GM21786 (cell line): ENCODE measurements at regions not wholly inside any gene's neighbourhood (a gene's known extent, or its start where the extent isn't known, plus 50 kb on each side); places are given as distances from the start of the nearest gene placed in this dataset.
"Not testable (repeated sequence)": the region's sequence is repeated elsewhere in the genome, so short reads cannot be mapped to it uniquely, and the experiment has no call there.

Experiments used
- ATAC-seq: cut with Tn5 transposase; IDR thresholded peaks from one replicate; pipeline ENCODE4 v1.9.1; 2021; ENCODE audit not compliant: unreplicated experiment

DNA sequence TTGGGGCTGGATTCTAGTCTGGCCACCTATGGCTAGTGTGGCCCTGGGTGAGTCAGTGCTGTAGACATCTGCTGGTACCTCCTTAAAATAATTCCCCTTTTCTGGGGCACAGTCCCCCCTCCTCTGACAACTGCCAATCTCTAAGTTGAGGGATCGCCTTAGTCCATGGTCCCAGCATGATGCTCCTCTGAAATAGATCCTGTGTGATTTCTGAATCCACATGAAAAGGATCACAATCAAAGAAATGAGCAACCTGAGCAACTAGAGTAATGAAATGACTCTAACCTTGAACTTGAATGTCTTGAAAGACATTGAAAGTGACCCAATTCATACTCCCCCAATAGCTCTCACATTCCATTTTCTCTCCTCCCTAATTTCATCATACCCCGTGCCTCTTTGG is 332.5 kb downstream of the VRK1 start:
- no peak for ATAC-seq

DNA sequence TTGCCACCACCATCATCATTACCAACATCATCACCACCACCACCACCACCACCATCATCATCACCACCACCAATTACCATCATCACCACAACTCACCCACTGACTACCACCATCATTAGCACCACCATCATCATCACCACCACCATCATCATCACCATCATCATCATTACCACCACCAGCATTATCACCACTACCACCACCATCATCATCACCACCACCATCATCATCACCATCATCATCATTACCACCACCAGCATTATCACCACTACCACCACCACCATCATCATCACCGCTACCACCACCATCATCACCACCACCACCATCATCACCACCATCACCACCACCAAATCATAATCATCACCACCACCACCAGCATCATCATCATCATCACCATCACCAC is 338.7 kb downstream of the VRK1 start:
- ATAC-seq: not testable (repeated sequence)

DNA sequence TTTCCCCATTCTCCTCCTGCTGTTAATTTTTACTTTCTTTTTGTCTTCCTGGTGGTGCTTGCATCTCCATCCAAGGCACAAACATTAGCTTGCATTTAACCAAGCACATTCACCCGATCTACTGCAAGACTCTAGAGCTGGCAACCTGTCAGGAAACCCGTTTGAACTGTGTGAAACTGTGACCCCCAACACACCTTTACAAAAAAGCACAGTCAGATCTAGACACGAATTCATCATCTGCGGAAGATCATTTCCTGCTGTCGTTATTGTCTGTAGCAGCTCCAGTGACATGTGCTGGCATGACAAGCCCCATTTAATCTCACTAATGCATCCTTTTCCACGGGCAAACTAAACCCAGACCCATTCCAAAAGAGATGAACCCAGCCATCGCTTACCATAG is 340.5 kb downstream of the VRK1 start:
- ATAC-seq: no peak

DNA sequence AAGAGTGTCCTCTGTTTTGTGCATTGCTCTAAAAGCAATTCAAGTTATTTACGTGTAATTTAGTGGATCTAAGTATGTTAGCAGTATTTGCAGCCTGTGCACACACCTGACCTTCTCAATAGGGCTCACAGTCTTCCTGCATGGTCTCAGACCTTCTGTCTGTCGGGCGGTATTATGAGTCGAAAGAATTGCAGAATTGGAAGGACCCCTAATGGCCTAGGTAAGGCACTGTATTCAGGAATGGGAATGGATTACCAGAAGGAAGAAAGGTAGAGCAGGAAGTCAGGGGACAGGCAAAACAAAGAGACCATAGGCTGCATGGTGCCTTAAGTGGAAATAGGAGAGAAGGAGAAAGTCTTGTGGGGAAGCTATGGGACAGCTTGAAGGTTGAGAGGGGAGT is 341.6 kb downstream of the VRK1 start:
- no peak for ATAC-seq

DNA sequence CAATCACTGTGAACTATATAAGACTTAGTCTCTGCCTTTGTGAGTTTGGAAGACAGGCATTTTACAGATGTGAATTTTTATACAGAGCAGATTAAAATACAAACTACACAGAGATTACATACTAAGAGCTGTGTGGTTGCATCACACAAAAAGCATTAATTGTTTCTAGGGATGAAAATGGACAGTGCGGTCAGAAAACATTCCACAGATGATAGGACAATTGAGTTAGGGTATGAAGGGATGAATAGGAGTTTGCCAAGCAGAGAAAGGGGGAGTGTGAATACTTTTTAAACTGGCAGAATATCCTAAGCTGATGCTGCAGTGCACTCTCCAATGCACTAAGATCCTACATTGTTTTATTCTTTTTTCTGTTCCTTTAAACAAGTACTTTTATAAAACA is 345.8 kb downstream of the VRK1 start:
- ATAC-seq: no peak

DNA sequence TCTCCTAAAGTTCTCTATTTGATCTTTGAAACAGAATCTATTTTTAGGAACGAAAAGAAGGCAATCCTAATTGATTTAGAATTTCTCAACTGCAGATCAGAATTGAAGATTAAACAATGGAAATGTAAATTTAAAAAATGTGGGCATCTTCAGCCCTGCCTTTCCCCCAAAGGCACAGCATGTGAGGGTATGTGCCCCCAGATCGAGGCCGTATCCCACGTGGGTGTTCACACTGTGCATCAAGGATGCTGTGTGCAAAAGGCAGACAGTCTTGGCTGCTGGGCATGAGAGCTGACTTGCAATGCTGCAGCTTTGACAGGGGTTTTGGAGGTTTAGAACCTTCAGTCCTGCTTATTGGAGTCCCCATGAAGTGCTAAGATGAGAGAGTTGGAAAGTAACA is 346.3 kb downstream of the VRK1 start:
- ATAC-seq: no peak

DNA sequence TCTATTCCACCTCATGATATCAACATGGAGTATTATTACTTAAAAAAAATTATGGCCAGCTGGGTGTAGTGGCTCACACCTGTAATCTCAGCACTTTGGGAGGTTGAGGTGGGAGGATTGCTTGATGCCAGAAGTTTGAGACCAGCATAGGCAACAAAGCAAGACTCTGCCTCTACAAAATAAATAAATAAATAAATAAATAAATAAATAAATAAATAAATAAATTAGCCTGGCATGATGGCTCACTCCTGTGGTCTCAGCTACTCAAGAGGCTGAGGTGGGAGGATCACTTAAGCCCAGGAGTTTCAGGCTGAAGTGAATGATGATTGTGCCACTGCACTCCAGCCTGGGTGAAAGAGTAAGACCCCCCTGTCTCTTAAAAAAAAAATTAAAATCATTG is 350.8 kb downstream of the VRK1 start:
- ATAC-seq: not testable (repeated sequence)

DNA sequence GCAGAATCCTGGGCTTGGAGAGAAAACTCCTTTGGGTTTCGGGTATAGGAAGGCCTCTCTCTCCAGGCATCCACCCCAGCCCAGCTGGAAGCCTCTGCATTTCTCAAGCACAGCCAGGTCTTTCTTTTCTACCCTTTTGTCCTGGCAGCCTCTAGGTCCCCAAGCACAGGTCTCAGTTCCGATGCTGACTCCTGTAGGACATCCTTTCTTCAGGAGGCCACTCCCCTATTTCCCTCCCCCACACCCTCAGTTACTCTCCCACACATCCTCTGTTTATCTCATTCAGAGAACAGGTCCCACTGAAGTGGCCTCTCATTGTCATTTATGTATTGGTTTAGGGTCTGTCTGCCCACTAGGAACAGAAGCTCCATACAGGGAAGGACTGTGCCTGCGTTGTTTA is 352.6 kb downstream of the VRK1 start:
- ATAC-seq: no peak

DNA sequence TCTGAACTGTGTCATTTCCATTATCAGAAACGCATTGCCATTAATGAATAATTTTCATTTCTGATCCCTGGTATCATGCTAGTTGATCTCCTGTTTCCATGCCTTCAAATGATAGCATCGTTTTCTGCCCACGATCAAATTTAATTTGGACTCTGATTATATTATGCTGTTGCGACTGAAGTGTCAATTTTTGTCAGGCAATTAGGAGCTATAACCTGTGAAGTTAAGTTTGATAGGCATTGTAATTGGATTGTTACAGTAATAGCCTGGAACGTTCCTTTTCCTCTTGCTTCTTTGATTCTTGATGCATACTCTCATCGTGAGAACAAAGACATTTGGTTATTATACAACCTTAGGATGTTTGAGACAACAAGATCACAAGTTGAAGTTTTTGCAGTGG is 356.3 kb downstream of the VRK1 start:
- no peak for ATAC-seq

DNA sequence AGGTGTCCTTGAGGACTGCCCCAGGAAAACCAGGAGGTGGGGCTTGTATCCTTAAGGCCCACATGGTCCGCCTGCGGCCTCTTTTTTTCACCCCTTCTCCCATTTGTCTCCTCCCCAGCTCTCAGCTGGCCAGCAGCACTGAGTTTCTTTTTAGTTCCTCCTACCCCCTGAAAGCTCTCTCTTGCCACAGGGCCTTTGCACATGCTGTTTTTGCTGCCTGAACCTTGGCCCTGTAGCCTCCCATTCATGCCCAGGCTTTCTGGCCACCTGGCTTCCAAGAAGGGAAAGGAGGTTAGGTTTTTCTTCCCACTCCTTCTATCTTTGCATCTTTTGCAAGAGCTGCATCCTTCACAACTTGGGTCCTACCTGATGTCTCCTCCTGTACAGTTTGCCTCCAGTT is 358.1 kb downstream of the VRK1 start:
- no peak for ATAC-seq

DNA sequence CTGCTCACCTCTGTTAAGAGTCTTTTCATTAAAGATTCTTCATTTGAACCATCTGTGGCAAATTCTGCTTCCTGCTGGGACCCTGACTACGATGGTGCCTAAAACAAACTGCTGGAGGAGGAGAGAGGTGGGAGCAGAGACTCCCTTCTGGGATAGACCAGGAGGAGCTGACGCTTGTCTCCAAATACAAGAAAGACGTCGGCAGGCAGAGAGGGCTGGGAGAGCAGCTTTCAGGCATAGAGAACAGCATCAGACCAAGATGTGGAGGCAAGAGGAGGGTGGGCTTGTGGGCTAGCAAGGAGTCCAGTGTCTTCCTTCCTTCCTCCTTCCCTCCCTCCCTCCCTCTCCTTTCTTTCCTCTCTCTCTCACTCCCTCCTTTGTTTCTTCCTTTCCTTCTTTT is 358.6 kb downstream of the VRK1 start:
- no peak for ATAC-seq

DNA sequence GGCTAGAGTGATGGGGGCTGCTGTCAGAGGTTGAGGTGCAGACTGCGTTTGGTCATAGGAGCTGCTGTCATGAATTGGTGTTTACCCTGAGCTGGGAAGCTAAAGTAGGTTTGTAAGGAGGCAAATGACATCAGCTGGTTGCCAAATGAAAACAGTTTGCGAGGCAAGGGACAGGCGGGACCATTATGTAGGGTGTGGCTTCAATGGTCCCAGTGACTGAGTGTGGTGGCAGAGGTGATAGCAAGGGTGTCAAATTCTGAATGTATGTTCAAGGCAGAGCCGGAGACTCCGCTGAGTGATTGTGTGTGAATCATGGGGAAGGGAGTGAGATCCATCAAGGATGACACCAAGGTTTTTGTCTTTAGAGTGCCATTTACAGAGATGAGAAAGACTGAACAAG is 359.5 kb downstream of the VRK1 start:
- ATAC-seq: no peak

DNA sequence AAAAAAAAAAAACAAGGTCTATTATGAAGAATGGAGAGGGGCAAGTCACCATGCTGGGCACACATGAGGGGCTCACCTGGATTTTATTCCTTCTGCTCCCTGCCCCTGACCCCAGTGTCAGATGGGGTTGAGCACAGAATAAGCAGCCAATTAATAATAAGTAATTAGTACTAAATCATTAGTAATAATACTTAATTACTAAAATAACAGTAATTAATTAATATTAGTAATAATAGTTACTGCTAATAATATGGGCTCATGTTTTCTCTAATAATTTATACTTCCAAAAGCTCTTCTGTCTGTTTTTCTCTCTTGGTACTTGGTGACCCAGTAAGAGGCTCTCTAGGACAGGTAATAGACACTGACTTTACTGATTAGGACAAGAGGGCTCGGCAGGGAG is 360.9 kb downstream of the VRK1 start:
- no peak for ATAC-seq

DNA sequence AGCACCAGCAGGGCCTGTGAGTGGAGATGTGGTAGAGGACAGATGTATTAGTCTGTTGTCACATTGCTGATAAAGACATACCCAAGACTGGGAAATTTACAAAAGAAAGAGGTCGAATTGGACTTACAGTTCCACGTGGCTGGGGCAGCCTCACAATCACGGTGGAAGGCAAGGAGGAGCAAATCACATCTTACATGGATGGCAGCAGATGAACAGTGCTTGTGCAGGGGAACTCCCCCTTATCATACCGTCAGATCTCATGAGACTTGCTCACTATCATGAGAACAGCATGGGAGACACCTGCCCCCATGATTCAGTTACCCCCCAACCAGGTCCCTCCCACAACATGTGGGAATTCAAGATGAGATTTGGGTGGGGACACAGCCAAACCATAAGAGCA is 361.9 kb downstream of the VRK1 start:
- ATAC-seq: no peak

DNA sequence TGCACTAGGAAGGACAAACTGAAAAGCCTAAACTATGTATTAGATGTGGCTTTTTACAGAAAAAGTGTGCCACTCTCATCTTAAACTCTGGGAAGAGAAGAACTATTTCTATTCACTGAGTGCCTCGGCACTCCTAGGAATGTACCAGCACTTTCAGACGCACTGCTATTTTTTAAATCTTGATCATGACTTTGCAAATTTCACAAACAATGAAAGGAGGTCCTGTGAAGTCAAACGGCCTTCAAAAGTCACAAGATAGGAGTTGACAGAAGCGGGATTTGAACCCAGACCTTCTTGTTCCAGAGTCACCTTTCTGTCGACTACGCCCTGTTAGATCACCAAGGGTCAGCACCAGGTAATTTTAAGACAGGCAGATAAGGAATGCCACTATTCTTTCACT is 365.4 kb downstream of the VRK1 start:
- ATAC-seq: no peak

DNA sequence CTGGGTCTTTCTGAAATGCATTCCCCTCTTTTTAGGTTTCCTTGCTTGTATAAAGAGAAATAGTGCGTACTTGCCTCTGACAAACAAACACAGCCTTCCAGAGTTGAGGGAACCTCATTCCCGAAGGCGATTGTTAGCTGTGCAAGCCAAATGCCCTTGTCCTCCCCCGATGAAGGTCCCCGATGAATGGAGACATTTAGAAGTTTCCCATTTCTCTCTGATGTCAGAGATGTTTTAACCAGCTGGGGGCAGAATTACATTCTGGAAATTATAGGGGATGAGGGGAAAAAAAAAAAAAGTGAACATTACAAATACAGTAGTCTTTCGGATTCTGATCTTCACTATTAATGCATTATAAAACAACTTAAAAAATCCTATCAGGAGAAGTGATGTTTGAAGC is 366.8 kb downstream of the VRK1 start:
- ATAC-seq: no peak

DNA sequence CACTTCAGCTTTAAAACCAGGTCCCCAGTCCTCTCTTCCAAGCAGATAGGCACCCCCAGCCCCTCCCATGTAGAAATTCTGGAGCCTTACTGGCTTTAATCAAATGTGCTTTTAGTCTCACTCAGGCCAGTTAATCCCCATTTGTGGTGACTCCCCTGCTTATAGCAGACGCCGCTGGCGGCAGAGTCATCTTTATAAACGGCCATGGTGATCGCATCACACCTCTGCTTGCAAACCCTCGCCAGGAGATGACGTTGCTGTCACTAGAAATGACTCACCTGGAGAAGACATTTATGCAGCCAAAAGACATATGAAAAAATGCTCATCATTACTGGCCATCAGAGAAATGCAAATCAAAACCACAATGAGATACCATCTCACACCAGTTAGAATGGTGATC is 369.3 kb downstream of the VRK1 start:
- no peak for ATAC-seq

DNA sequence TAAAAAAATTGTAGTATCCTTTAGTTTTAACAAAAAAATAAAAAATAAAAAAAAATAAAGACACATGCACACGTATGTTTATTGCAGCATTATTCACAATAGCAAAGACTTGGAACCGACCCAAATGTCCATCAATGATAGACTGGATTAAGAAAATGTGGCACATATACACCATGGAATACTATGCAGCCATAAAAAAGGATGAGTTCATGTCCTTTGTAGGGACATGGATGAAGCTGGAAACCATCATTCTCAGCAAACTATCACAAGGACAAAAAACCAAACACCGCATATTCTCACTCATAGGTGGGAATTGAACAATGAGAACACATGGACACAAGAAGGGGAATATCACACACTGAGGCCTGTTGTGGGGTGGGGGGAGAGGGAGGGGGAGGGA is 370.4 kb downstream of the VRK1 start:
- not testable (repeated sequence) for ATAC-seq

DNA sequence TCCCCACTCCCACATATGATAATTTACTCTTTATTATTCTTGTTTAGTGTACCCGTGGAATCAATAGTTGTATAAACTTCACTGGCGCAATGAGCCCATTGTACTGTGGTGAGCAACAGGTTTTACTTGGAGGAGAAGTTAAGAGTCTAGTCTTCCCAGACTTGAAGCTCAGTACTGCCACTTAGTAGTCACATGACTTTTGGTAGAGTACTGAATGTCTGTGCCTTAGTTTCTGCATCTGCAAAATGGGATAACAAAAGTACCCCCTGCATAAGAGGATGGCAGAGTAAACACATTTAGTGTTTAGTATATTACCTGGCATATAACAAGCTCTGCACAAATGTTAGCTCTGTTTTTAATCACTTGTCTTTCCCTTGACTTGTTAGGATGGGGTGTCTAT is 375.5 kb downstream of the VRK1 start:
- no peak for ATAC-seq

DNA sequence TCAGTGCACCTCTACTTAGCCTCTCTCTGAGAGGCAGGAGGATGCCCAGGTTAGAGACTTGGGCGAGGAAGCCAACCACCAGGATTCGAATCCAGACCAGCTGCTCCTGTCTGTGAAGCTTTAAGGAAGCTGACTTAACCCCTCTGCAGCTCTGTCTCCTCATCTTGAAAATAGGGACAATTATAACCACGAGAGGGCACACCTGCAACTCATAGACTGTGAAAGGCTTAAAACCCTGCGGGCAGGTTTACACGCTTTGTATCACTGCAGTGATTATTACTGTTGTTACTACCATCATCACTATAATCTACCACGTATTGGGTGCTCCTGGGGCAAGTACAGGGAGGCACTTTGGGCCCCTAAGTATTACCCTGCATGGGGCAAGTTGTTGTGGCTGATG is 379.8 kb downstream of the VRK1 start:
- ATAC-seq: no peak

DNA sequence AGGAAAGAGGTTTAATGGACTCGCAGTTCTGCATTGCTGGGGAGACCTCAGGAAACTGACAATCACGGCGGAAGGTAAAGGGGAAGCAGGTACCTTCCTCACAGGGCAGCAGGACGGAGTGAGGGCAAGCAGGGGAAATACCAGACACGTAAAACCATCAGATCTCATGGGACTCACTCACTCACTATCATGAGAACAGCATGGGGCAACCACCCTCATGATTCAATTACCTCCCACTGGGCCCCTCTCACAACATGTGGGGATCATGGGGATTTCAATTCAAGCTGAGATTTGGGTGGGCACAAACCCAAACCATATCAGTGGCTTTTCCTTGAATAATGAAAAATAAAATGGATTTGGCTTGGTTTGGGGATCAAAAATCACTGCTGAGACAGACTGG is 380.5 kb downstream of the VRK1 start:
- ATAC-seq: no peak

DNA sequence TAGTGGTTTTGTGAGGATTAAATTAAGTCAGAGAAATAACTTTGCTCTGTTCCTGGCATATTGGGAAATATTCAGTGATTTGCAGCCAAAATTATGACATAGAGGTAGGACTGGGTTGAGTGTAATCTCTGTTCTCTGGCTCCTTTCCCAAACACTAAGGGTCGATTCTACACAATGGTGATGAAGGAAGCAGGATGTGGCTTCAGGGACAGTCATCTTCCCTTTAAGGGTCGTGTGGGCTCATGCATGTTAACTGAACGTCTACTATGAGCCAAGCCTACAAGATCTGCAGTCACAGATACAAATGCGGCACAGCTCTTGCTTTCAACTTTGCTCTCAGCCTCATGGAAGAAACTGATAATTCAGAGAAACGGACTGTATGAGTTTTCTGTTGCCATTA is 381.6 kb downstream of the VRK1 start:
- no peak for ATAC-seq

DNA sequence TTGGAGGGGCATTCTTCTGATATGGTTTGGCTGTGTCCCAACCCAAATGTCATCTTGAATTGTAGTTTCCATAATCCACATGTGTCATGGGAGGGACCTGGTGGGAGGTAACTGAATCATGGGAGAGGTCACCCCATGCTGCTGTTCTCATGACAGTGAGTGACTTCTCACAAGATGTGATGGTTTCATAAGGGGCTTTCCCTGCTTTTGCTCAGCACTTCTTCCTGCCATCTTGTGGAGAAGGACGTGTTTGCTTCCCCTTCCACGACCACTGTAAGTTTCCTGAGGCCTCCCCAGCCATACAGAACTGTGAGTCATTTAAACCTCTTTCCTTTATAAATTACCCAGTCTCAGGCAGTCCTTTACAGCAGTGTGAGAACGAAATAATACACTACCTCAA is 382.4 kb downstream of the VRK1 start:
- no peak for ATAC-seq
